Stomach (tissue), 4 donors: ENCODE measurements at regions not wholly inside any gene's neighbourhood (a gene's known extent, or its start where the extent isn't known, plus 50 kb on each side); places are given as distances from the start of the nearest gene placed in this dataset.

ENCODE experiments used
- CTCF ChIP-seq, 7 experiments: fragments of 450-650 bp in 4 of 7; fragments of 200-600 bp in 3 of 7; sonication (generic) in 3 of 7; IDR thresholded peaks; one replicate each; pipeline ENCODE4 v1.5.1; 2016 to 2019; ENCODE audit warnings: antibody characterized with exemption in 7 of 7, control low read depth in 2 of 7, mild to moderate bottlenecking in 1 of 7
- POLR2A ChIP-seq, 4 donors: fragments of 450-650 bp; IDR thresholded peaks; one replicate each; pipeline ENCODE4 v1.6.1; 2016; ENCODE audit warnings: antibody characterized with exemption in 4 of 4, control low read depth in 2 of 4, mild to moderate bottlenecking in 1 of 4, moderate library complexity in 1 of 4
- POLR2AphosphoS5 ChIP-seq, 3 donors: sonication (generic); formaldehyde crosslinking; IDR thresholded peaks; one replicate each; pipeline ENCODE4 v1.6.1; 2016; ENCODE audit warnings: antibody characterized with exemption in 3 of 3

DNA sequence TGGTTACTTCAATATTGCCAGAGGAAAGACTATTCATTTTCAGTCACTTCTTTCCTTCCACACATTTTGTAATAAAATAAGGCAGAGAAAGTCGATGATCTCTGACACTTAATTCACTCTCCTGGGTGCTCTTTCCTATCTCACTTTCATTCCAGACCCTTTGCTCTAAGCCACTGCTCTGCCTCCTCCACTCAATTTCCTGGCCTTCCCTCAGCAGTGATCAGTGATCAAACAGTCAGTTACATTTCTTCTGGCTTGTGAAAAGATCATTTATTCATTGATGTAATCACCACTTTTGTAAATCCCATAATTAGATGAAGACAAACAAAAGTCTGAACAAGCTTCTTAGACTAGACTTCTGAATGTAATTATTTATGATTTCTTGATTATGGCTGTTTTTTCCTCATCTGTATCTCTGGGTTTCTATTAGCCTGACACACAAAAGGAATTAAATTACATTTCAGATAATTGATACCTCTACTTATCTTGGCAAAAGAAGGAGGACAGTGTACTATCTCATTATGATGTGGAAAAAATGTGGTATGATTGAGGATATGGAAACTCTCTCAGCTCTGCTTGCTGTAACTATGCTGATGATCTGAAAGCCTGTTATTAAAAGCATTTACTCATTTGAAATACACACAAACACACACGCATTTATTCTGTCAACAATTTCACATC is 1102.3 kb downstream of the GRM8 start:
- TF ChIP-seq CTCF (IDR thresholded peaks at IDR 0.05) (no peak), POLR2A (IDR thresholded peaks at IDR 0.05) (no peak), POLR2AphosphoS5 (IDR thresholded peaks at IDR 0.05) (no peak)
